ENCODE measurements at regions not wholly inside any gene's neighbourhood (a gene's known extent, or its start where the extent isn't known, plus 50 kb on each side); places are given as distances from the start of the nearest gene placed in this dataset.
A peak's percentile ranks its signal among the peaks of the same experiment; 100 is the strongest.
"Not testable (repeated sequence)": the region's sequence is repeated elsewhere in the genome, so short reads cannot be mapped to it uniquely, and the experiment has no call there.

GRCh38 chr11:130979386-130979972 lies 63.2 kb upstream of the SNX19 start:
- Histone ChIP-seq H3K23ac (ENCODE audit: low read length) (no peak overlapping the region), H4K8ac (ENCODE audit: low read depth, low read length) (no peak overlapping the region), H3K4ac (ENCODE audit: low read depth, low read length) (no peak overlapping the region), H3K36me3 (ENCODE audit: control insufficient read depth in 1 of 2, insufficient read depth in 2 of 2, low read length in 2 of 2) (no peaks in the 10 kb centered on the region), H3K9me3 (ENCODE audit: insufficient read depth, low read depth, low read length) (peaks cover 6% of the 10 kb centered on the region), H4K12ac (ENCODE audit: low read depth, low read length) (no peak overlapping the region), H4K91ac (ENCODE audit: low read depth, low read length) (no peak overlapping the region), H2BK120ac (ENCODE audit: insufficient read depth, low read length, poor library complexity) (no peak overlapping the region), H2AFZ (ENCODE audit: insufficient read depth, low read length, poor library complexity) (no peak overlapping the region), H3K9ac (ENCODE audit: low read length) (no peak overlapping the region), H2BK12ac (ENCODE audit: low read length) (no peak overlapping the region), H2BK5ac (ENCODE audit: low read depth, low read length, poor library complexity) (no peak overlapping the region), H3K18ac (ENCODE audit: low read length) (no peak overlapping the region), H3K4me3 (ENCODE audit: low read depth, low read length) (no peak overlapping the region), H2AK5ac (ENCODE audit: low read length) (no peak overlapping the region), H3K4me2 (ENCODE audit: low read length) (no peak overlapping the region), H3K79me2 (ENCODE audit: control insufficient read depth, insufficient read depth, low read length, poor library complexity) (no peaks in the 10 kb centered on the region), H3K14ac (ENCODE audit: low read length) (no peak overlapping the region), H3K27me3 (ENCODE audit: insufficient read depth, low read length) (no peaks in the 10 kb centered on the region), H3K79me1 (ENCODE audit: low read length) (no peaks in the 10 kb centered on the region), H3K27ac (ENCODE audit: low read depth, low read length) (no peak overlapping the region), H3K4me1 (ENCODE audit: control insufficient read depth in 1 of 2, insufficient read depth in 2 of 2, low read length in 2 of 2) (no peaks in the 10 kb centered on the region)
- no CpG with 5 or more reads among the region's 5 CpGs for WGBS (ENCODE audit: extremely low coverage, insufficient coverage, insufficient read length)
- DNase-seq: peak in 1 of 2 donors; percentile 51

GRCh38 chr11:130980071-130980862 lies 64.0 kb upstream of the SNX19 start:
- no peak overlapping the region for H4K91ac ChIP-seq (ENCODE audit: low read depth, low read length)
- no peaks in the 10 kb centered on the region for H3K79me2 ChIP-seq (ENCODE audit: control insufficient read depth, insufficient read depth, low read length, poor library complexity)
- H3K27me3 ChIP-seq (ENCODE audit: insufficient read depth, low read length): no peaks in the 10 kb centered on the region
- no peak overlapping the region for H3K14ac ChIP-seq (ENCODE audit: low read length)
- H3K4me2 ChIP-seq (ENCODE audit: low read length): no peak overlapping the region
- no peak overlapping the region for H3K9ac ChIP-seq (ENCODE audit: low read length)
- H2BK5ac ChIP-seq (ENCODE audit: low read depth, low read length, poor library complexity): no peak overlapping the region
- no peaks in the 10 kb centered on the region for H3K36me3 ChIP-seq (ENCODE audit: control insufficient read depth in 1 of 2, insufficient read depth in 2 of 2, low read length in 2 of 2)
- peaks cover 6% of the 10 kb centered on the region for H3K9me3 ChIP-seq (ENCODE audit: insufficient read depth, low read depth, low read length)
- no peaks in the 10 kb centered on the region for H3K79me1 ChIP-seq (ENCODE audit: low read length)
- H3K4me3 ChIP-seq (ENCODE audit: low read depth, low read length): no peak overlapping the region
- no CpG with 5 or more reads among the region's 5 CpGs for WGBS (ENCODE audit: extremely low coverage, insufficient coverage, insufficient read length)
- no peak overlapping the region for H2BK12ac ChIP-seq (ENCODE audit: low read length)
- H4K8ac ChIP-seq (ENCODE audit: low read depth, low read length): no peak overlapping the region
- no peak overlapping the region for H2BK120ac ChIP-seq (ENCODE audit: insufficient read depth, low read length, poor library complexity)
- H4K12ac ChIP-seq (ENCODE audit: low read depth, low read length): no peak overlapping the region
- no peak overlapping the region for H3K18ac ChIP-seq (ENCODE audit: low read length)
- no peak overlapping the region for H2AFZ ChIP-seq (ENCODE audit: insufficient read depth, low read length, poor library complexity)
- no peak overlapping the region for H2AK5ac ChIP-seq (ENCODE audit: low read length)
- H3K4ac ChIP-seq (ENCODE audit: low read depth, low read length): no peak overlapping the region
- H3K4me1 ChIP-seq (ENCODE audit: control insufficient read depth in 1 of 2, insufficient read depth in 2 of 2, low read length in 2 of 2): no peaks in the 10 kb centered on the region
- no peak overlapping the region for H3K27ac ChIP-seq (ENCODE audit: low read depth, low read length)
- DNase-seq: no peak
- H3K23ac ChIP-seq (ENCODE audit: low read length): no peak overlapping the region

- not testable (repeated sequence) for H2AK5ac ChIP-seq (ENCODE audit: low read length); H3K27ac ChIP-seq (ENCODE audit: low read depth, low read length); H2BK5ac ChIP-seq (ENCODE audit: low read depth, low read length, poor library complexity); H4K8ac ChIP-seq (ENCODE audit: low read depth, low read length); H4K12ac ChIP-seq (ENCODE audit: low read depth, low read length); H3K9ac ChIP-seq (ENCODE audit: low read length); H2BK12ac ChIP-seq (ENCODE audit: low read length); H3K79me2 ChIP-seq (ENCODE audit: control insufficient read depth, insufficient read depth, low read length, poor library complexity); H3K4me2 ChIP-seq (ENCODE audit: low read length); H2AFZ ChIP-seq (ENCODE audit: insufficient read depth, low read length, poor library complexity); H3K23ac ChIP-seq (ENCODE audit: low read length); H3K18ac ChIP-seq (ENCODE audit: low read length); H3K36me3 ChIP-seq (ENCODE audit: control insufficient read depth in 1 of 2, insufficient read depth in 2 of 2, low read length in 2 of 2); H3K79me1 ChIP-seq (ENCODE audit: low read length); H3K4ac ChIP-seq (ENCODE audit: low read depth, low read length); H3K14ac ChIP-seq (ENCODE audit: low read length); DNase-seq; H3K4me1 ChIP-seq (ENCODE audit: control insufficient read depth in 1 of 2, insufficient read depth in 2 of 2, low read length in 2 of 2); H3K27me3 ChIP-seq (ENCODE audit: insufficient read depth, low read length); H3K4me3 ChIP-seq (ENCODE audit: low read depth, low read length); H2BK120ac ChIP-seq (ENCODE audit: insufficient read depth, low read length, poor library complexity); H3K9me3 ChIP-seq (ENCODE audit: insufficient read depth, low read depth, low read length); H4K91ac ChIP-seq (ENCODE audit: low read depth, low read length)
- no CpG with 5 or more reads among the region's 16 CpGs for WGBS (ENCODE audit: extremely low coverage, insufficient coverage, insufficient read length)
Observed at GRCh38 chr11:130984241-130984640, 68.0 kb upstream of the SNX19 start.

- H3K4ac ChIP-seq (ENCODE audit: low read depth, low read length): no peak overlapping the region
- no peak for DNase-seq
- no peaks in the 10 kb centered on the region for H3K36me3 ChIP-seq (ENCODE audit: control insufficient read depth in 1 of 2, insufficient read depth in 2 of 2, low read length in 2 of 2)
- H3K9ac ChIP-seq (ENCODE audit: low read length): no peak overlapping the region
- no peak overlapping the region for H3K4me3 ChIP-seq (ENCODE audit: low read depth, low read length)
- no peaks in the 10 kb centered on the region for H3K79me1 ChIP-seq (ENCODE audit: low read length)
- no peaks in the 10 kb centered on the region for H3K79me2 ChIP-seq (ENCODE audit: control insufficient read depth, insufficient read depth, low read length, poor library complexity)
- H2BK5ac ChIP-seq (ENCODE audit: low read depth, low read length, poor library complexity): no peak overlapping the region
- H4K12ac ChIP-seq (ENCODE audit: low read depth, low read length): no peak overlapping the region
- no peak overlapping the region for H3K14ac ChIP-seq (ENCODE audit: low read length)
- H4K91ac ChIP-seq (ENCODE audit: low read depth, low read length): no peak overlapping the region
- WGBS (ENCODE audit: extremely low coverage, insufficient coverage, insufficient read length): no CpG with 5 or more reads among the region's 7 CpGs
- no peak overlapping the region for H2AK5ac ChIP-seq (ENCODE audit: low read length)
- no peak overlapping the region for H3K18ac ChIP-seq (ENCODE audit: low read length)
- no peak overlapping the region for H3K23ac ChIP-seq (ENCODE audit: low read length)
- no peak overlapping the region for H2BK120ac ChIP-seq (ENCODE audit: insufficient read depth, low read length, poor library complexity)
- H3K27ac ChIP-seq (ENCODE audit: low read depth, low read length): no peak overlapping the region
- H2AFZ ChIP-seq (ENCODE audit: insufficient read depth, low read length, poor library complexity): no peak overlapping the region
- no peak overlapping the region for H2BK12ac ChIP-seq (ENCODE audit: low read length)
- no peaks in the 10 kb centered on the region for H3K27me3 ChIP-seq (ENCODE audit: insufficient read depth, low read length)
- H3K4me2 ChIP-seq (ENCODE audit: low read length): no peak overlapping the region
- H4K8ac ChIP-seq (ENCODE audit: low read depth, low read length): no peak overlapping the region
- H3K4me1 ChIP-seq (ENCODE audit: control insufficient read depth in 1 of 2, insufficient read depth in 2 of 2, low read length in 2 of 2): no peaks in the 10 kb centered on the region
- no peaks in the 10 kb centered on the region for H3K9me3 ChIP-seq (ENCODE audit: insufficient read depth, low read depth, low read length)
Observed at GRCh38 chr11:130992788-130993187, 76.5 kb upstream of the SNX19 start.
